Thyroid gland (tissue), 4 donors: ENCODE measurements at regions not wholly inside any gene's neighbourhood (a gene's known extent, or its start where the extent isn't known, plus 50 kb on each side); places are given as distances from the start of the nearest gene placed in this dataset.

ENCODE experiments used
- CTCF ChIP-seq, 6 experiments: fragments of 200-600 bp in 3 of 6; fragments of 450-650 bp in 3 of 6; sonication (generic) in 3 of 6; IDR thresholded peaks; one replicate each; pipeline ENCODE4 v1.5.1; 2016 to 2019; ENCODE audit warnings: antibody characterized with exemption in 6 of 6, mild to moderate bottlenecking in 2 of 6, inconsistent platforms in 1 of 6, moderate library complexity in 1 of 6
- POLR2A ChIP-seq, 2 donors: fragments of 450-650 bp; IDR thresholded peaks; one replicate each; pipeline ENCODE4 v1.6.1; 2017; ENCODE audit warnings: antibody characterized with exemption in 2 of 2, mild to moderate bottlenecking in 2 of 2, moderate library complexity in 1 of 2

- TF ChIP-seq CTCF (IDR thresholded peaks at IDR 0.05), result no peak
- no peak for TF ChIP-seq POLR2A (IDR thresholded peaks at IDR 0.05)
Measured at GRCh38 chr6:27760464-27760863, 151.7 kb downstream of the OR2B2 start.
